Esophagus muscularis mucosa (tissue), 4 donors: ENCODE measurements at regions not wholly inside any gene's neighbourhood (a gene's known extent, or its start where the extent isn't known, plus 50 kb on each side); places are given as distances from the start of the nearest gene placed in this dataset.

Source experiments
- CTCF ChIP-seq, 3 experiments: fragments of 200-600 bp in 2 of 3; fragments of 450-650 bp in 1 of 3; sonication (generic) in 2 of 3; IDR thresholded peaks; one replicate each; pipeline ENCODE4 v1.5.1; 2017 to 2019; ENCODE audit warnings: antibody characterized with exemption in 3 of 3, mild to moderate bottlenecking in 2 of 3, moderate library complexity in 1 of 3
- EP300 ChIP-seq: sonication (generic); formaldehyde crosslinking; IDR thresholded peaks from one replicate; pipeline ENCODE4 v1.6.1; 2017; ENCODE audit warnings: antibody characterized with exemption
- POLR2A ChIP-seq: fragments of 450-650 bp; IDR thresholded peaks from one replicate; pipeline ENCODE4 v1.6.1; 2017; ENCODE audit warnings: antibody characterized with exemption, moderate library complexity, mild to moderate bottlenecking, low read depth
- POLR2AphosphoS5 ChIP-seq, 2 donors: sonication (generic); formaldehyde crosslinking; IDR thresholded peaks; one replicate each; pipeline ENCODE4 v1.6.1; 2017; ENCODE audit warnings: antibody characterized with exemption in 2 of 2

GRCh38 chr11:69943066-69943465 lies 123.8 kb upstream of the FGF3 start:
- TF ChIP-seq CTCF (IDR thresholded peaks at IDR 0.05), result no peak
- no peak for TF ChIP-seq POLR2AphosphoS5 (IDR thresholded peaks at IDR 0.05)
- TF ChIP-seq POLR2A, result no peak
- TF ChIP-seq EP300, result no peak
